ENCODE measurements at regions not wholly inside any gene's neighbourhood (a gene's known extent, or its start where the extent isn't known, plus 50 kb on each side); places are given as distances from the start of the nearest gene placed in this dataset.

GRCh38 chrX:136963973-136964372 is 69.8 kb downstream of the GPR101 start:
- Histone ChIP-seq H3K79me2 (ENCODE audit: insufficient read depth, low read length) (no peaks in the 10 kb centered on the region), H3K27ac (ENCODE audit: extremely low read length, insufficient read depth, low read length) (no peak overlapping the region), H3K4me1 (ENCODE audit: insufficient read depth, low read length) (no peaks in the 10 kb centered on the region), H3K9ac (ENCODE audit: insufficient read depth, low read depth, low read length) (no peak overlapping the region), H3K4me3 (replicated peaks in 1 of 3; ENCODE audit: insufficient read depth in 1 of 3, low read depth in 2 of 3, low read length in 3 of 3) (no peak overlapping the region), H2AFZ (ENCODE audit: low read length) (no peak overlapping the region), H3K9me3 (ENCODE audit: low read length) (no peaks in the 10 kb centered on the region), H3K36me3 (replicated peaks in 1 of 2; ENCODE audit: control insufficient read depth in 1 of 2, insufficient read depth in 2 of 2, low read length in 2 of 2) (no peaks in the 10 kb centered on the region), H3K27me3 (ENCODE audit: control insufficient read depth in 1 of 2, insufficient read depth in 2 of 2, low read length in 2 of 2) (no peaks in the 10 kb centered on the region), H3K4me2 (ENCODE audit: low read depth, low read length) (no peak overlapping the region), H4K20me1 (ENCODE audit: insufficient read depth, low read length) (no peaks in the 10 kb centered on the region)
- TF ChIP-seq HNF1A (IDR thresholded peaks at IDR 0.05; ENCODE audit: low read depth): no peak
- no peak for TF ChIP-seq HNF1A (CRISPR knock-in tag; IDR thresholded peaks at IDR 0.05; ENCODE audit: borderline replicate concordance)
- FAIRE-seq (no peak), DNase-seq (ENCODE audit: low spot score) (no peak), ATAC-seq (no peak)
- in situ Hi-C loops (cut with HindIII; ENCODE audit: extremely low pct_ligation_motif_present, low pct_unique_long_range_greater_than_20kb) (no loop called here), intact Hi-C loops (cut with micrococcal nuclease; ENCODE audit: unreplicated experiment) (no loop called here)
- ChIA-PET CTCF (ENCODE audit: low intra/inter-chr PET ratio, low total read pairs) (no interaction called here), POLR2A (no interaction called here)
- BruUV-seq (replicated peaks): no TSS peak
- 65% methylated on average over 4 of the region's 4 CpGs for WGBS (ENCODE audit: low lambda C conversion rate)

GRCh38 chrX:136961594-136962135 is 72.1 kb downstream of the GPR101 start:
- Histone ChIP-seq H3K36me3 (replicated peaks in 1 of 2; ENCODE audit: control insufficient read depth in 1 of 2, insufficient read depth in 2 of 2, low read length in 2 of 2) (no peaks in the 10 kb centered on the region), H3K4me2 (ENCODE audit: low read depth, low read length) (no peak overlapping the region), H2AFZ (ENCODE audit: low read length) (no peak overlapping the region), H4K20me1 (ENCODE audit: insufficient read depth, low read length) (no peaks in the 10 kb centered on the region), H3K9ac (ENCODE audit: insufficient read depth, low read depth, low read length) (no peak overlapping the region), H3K9me3 (ENCODE audit: low read length) (no peaks in the 10 kb centered on the region), H3K27ac (ENCODE audit: extremely low read length, insufficient read depth, low read length) (no peak overlapping the region), H3K27me3 (ENCODE audit: control insufficient read depth in 1 of 2, insufficient read depth in 2 of 2, low read length in 2 of 2) (no peaks in the 10 kb centered on the region), H3K4me3 (replicated peaks in 1 of 3; ENCODE audit: insufficient read depth in 1 of 3, low read depth in 2 of 3, low read length in 3 of 3) (no peak overlapping the region), H3K4me1 (ENCODE audit: insufficient read depth, low read length) (no peaks in the 10 kb centered on the region), H3K79me2 (ENCODE audit: insufficient read depth, low read length) (no peaks in the 10 kb centered on the region)
- BruUV-seq (replicated peaks): no TSS peak
- no peak for ATAC-seq
- intact Hi-C loops (cut with micrococcal nuclease; ENCODE audit: unreplicated experiment): no loop called here
- FAIRE-seq: no peak
- WGBS (ENCODE audit: low lambda C conversion rate): 67% methylated on average over 4 of the region's 4 CpGs
- POLR2A ChIA-PET: no interaction called here
- CTCF ChIA-PET (ENCODE audit: low intra/inter-chr PET ratio, low total read pairs): no interaction called here
- DNase-seq (ENCODE audit: low spot score): no peak
- in situ Hi-C loops (cut with HindIII; ENCODE audit: extremely low pct_ligation_motif_present, low pct_unique_long_range_greater_than_20kb): no loop called here
- no peak for TF ChIP-seq ARNT (IDR thresholded peaks at IDR 0.05)
- TF ChIP-seq GRHL1 (CRISPR knock-in tag; conservative IDR thresholded peaks at IDR 0.05): no peak
- no peak for TF ChIP-seq MEIS1 (CRISPR knock-in tag; IDR thresholded peaks at IDR 0.05; ENCODE audit: borderline replicate concordance)
- TF ChIP-seq ZNF883 (CRISPR knock-in tag; IDR thresholded peaks at IDR 0.05; ENCODE audit: not compliant biosample characterization): no peak
- TF ChIP-seq GATAD2A (CRISPR knock-in tag; IDR thresholded peaks at IDR 0.05): no peak
- no peak for TF ChIP-seq ZNF317 (CRISPR knock-in tag; IDR thresholded peaks at IDR 0.05)
- no peak for TF ChIP-seq SCMH1 (CRISPR knock-in tag; IDR thresholded peaks at IDR 0.05; ENCODE audit: borderline replicate concordance)
- no peak for TF ChIP-seq ZNF503 (CRISPR knock-in tag; IDR thresholded peaks at IDR 0.05)
- no peak for TF ChIP-seq SOX6 (IDR thresholded peaks at IDR 0.05)
- TF ChIP-seq SOX6 (CRISPR knock-in tag; IDR thresholded peaks at IDR 0.05): no peak
- TF ChIP-seq ZNF709 (CRISPR knock-in tag; IDR thresholded peaks at IDR 0.05): no peak
